ENCODE measurements at regions not wholly inside any gene's neighbourhood (a gene's known extent, or its start where the extent isn't known, plus 50 kb on each side); places are given as distances from the start of the nearest gene placed in this dataset.

DNA sequence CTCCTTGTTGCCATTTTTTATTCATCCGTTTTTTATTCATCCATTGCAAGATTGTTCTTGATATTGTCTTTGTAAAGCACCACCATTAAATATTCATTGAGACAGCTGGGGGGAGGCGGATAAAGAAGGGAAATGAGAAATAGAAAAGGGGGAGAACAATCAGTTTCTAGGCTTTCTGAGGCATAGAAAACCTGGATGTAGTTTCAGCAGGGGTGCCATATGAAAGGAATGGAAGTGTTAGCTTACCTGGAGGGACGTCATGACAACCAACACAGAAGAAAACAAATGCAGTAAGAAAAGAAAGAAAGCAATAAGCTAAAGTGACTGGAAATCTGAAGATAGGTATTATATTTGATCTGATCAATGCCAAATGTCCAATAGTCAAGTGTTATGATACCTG lies 276.1 kb downstream of the GASK1B start:
- TF ChIP-seq, protein P1, sequence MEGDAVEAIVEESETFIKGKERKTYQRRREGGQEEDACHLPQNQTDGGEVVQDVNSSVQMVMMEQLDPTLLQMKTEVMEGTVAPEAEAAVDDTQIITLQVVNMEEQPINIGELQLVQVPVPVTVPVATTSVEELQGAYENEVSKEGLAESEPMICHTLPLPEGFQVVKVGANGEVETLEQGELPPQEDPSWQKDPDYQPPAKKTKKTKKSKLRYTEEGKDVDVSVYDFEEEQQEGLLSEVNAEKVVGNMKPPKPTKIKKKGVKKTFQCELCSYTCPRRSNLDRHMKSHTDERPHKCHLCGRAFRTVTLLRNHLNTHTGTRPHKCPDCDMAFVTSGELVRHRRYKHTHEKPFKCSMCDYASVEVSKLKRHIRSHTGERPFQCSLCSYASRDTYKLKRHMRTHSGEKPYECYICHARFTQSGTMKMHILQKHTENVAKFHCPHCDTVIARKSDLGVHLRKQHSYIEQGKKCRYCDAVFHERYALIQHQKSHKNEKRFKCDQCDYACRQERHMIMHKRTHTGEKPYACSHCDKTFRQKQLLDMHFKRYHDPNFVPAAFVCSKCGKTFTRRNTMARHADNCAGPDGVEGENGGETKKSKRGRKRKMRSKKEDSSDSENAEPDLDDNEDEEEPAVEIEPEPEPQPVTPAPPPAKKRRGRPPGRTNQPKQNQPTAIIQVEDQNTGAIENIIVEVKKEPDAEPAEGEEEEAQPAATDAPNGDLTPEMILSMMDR (conservative IDR thresholded peaks at IDR 0.05) = no peak
- no peak for TF ChIP-seq ZFX (IDR thresholded peaks at IDR 0.05)

Measured in C4-2B (cell line).